Liver (tissue), 3 donors: ENCODE measurements at regions not wholly inside any gene's neighbourhood (a gene's known extent, or its start where the extent isn't known, plus 50 kb on each side); places are given as distances from the start of the nearest gene placed in this dataset.

Source experiments
- ATF3 ChIP-seq: IDR thresholded peaks from 2 replicates; pipeline ENCODE4 v1.6.1; 2016; ENCODE audit warnings: antibody characterized with exemption
- CTCF ChIP-seq: fragments of 150-350 bp; IDR thresholded peaks from 2 replicates; pipeline ENCODE4 v1.5.1; 2017; ENCODE audit warnings: improper control_type of control experiment, low read depth, low read length; ENCODE audit not compliant: missing input control
- EGR1 ChIP-seq, 2 donors: IDR thresholded peaks; 2 replicates each; pipeline ENCODE4 v1.6.1; 2016 to 2018; ENCODE audit warnings: antibody characterized with exemption in 2 of 2, low read depth in 2 of 2
- FOXA2 ChIP-seq: IDR thresholded peaks from 2 replicates; pipeline ENCODE4 v1.6.1; 2016; ENCODE audit warnings: antibody characterized with exemption
- JUND ChIP-seq, 2 donors: IDR thresholded peaks; 2 replicates each; pipeline ENCODE4 v1.6.1; 2016; ENCODE audit warnings: antibody characterized with exemption in 2 of 2
- RAD21 ChIP-seq, 2 donors: IDR thresholded peaks; 2 replicates each; pipeline ENCODE4 v1.6.1; 2016; ENCODE audit warnings: antibody characterized with exemption in 2 of 2, mild to moderate bottlenecking in 2 of 2
- REST ChIP-seq: IDR thresholded peaks from 2 replicates; pipeline ENCODE4 v1.6.1; 2016; ENCODE audit warnings: antibody characterized with exemption, mild to moderate bottlenecking
- YY1 ChIP-seq: IDR thresholded peaks from 2 replicates; pipeline ENCODE4 v1.6.1; 2016; ENCODE audit warnings: antibody characterized with exemption, mild to moderate bottlenecking
- ZBTB33 ChIP-seq: IDR thresholded peaks from 2 replicates; pipeline ENCODE4 v1.6.1; 2016; ENCODE audit warnings: antibody characterized with exemption
- donor health status: healthy.
- donor health status: healthy.

GRCh38 chr4:140239311-140239710, 85.3 kb upstream of the MAML3 start:
- TF ChIP-seq RAD21 (IDR thresholded peaks at IDR 0.05) (no peak), CTCF (no peak), ZBTB33 (no peak), JUND (IDR thresholded peaks at IDR 0.05) (no peak), EGR1 (IDR thresholded peaks at IDR 0.05; ENCODE audit: low read depth in 2 of 2) (no peak), ATF3 (no peak), REST (no peak), FOXA2 (no peak), YY1 (no peak)
